Prostate gland (tissue), 2 donors: ENCODE measurements at regions not wholly inside any gene's neighbourhood (a gene's known extent, or its start where the extent isn't known, plus 50 kb on each side); places are given as distances from the start of the nearest gene placed in this dataset.

Experiments used
- CTCF ChIP-seq, 4 experiments: fragments of 200-600 bp in 2 of 4; fragments of 450-650 bp in 2 of 4; sonication (generic) in 2 of 4; IDR thresholded peaks; 1 replicate in 3 of 4; 2 replicates in 1 of 4; pipeline ENCODE4 v1.5.1; 2016 to 2019; ENCODE audit warnings: antibody characterized with exemption in 4 of 4, mild to moderate bottlenecking in 2 of 4, moderate library complexity in 2 of 4
- POLR2A ChIP-seq: fragments of 450-650 bp; IDR thresholded peaks from one replicate; pipeline ENCODE4 v1.6.1; 2016; ENCODE audit warnings: antibody characterized with exemption, mild to moderate bottlenecking
- POLR2AphosphoS5 ChIP-seq: sonication (generic); formaldehyde crosslinking; IDR thresholded peaks from one replicate; pipeline ENCODE4 v1.6.1; 2017; ENCODE audit warnings: antibody characterized with exemption

DNA sequence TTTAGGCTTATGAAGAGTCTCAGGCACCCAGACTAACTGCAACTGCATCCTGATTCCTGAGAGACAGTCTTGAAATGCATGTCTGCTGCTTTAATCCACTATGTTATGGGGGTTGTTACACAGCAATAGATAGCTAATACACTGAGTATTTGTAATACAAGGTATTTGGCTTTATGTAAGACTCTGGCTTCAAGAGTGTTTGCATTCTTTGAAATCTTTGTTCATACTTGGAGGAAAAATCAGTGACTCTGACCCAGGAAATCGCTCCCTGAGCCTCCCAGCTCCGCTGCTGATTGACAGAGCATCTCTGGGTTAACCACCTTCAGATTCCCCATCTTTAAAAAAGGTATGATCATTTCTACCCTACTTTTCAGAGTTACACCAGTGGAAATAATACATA lies 133.9 kb downstream of the MTPAP start:
- no peak for TF ChIP-seq POLR2A
- TF ChIP-seq POLR2AphosphoS5 = no peak
- TF ChIP-seq CTCF (IDR thresholded peaks at IDR 0.05) = no peak
